Panc1 (cell line): ENCODE measurements at regions not wholly inside any gene's neighbourhood (a gene's known extent, or its start where the extent isn't known, plus 50 kb on each side); places are given as distances from the start of the nearest gene placed in this dataset.

ENCODE experiments used
- ATAC-seq: fragments of 200-7000 bp; cut with Tn5 transposase; 2 replicates; pipeline ENCODE4 v1.9.1; 2020; ENCODE audit warnings: mild to moderate bottlenecking, moderate library complexity
- BruUV-seq: library from RNA; stranded (reverse); fragments of 400-500 nt; replicated peaks from 2 replicates; lab custom pipeline; 2021; lab: Mats Ljungman, UMichigan
- CTCF ChIA-PET: fragments of 300-600 bp; sonication (Branson Sonifier 250); formaldehyde crosslinking; loops from one replicate; lab custom pipeline; 2022; ENCODE audit warnings: antibody characterized with exemption; lab: Charles Lee
- POLR2A ChIA-PET: fragments of 300-600 bp; sonication (Branson Sonifier 250); formaldehyde crosslinking; loops from one replicate; lab custom pipeline; 2022; ENCODE audit warnings: antibody characterized with exemption; lab: Charles Lee
- DNase-seq: peaks from one replicate; pipeline ENCODE4 v3.0.0-alpha.2; 2010; ENCODE audit warnings: low read depth, low spot score
- H3K27ac ChIP-seq: 2 replicates; pipeline ENCODE4 v1.5.1; 2011; ENCODE audit warnings: mild to moderate bottlenecking, low read length, inconsistent platforms
- H3K27me3 ChIP-seq: fragments of 200-500 bp; sonication (Bioruptor generic); 2 replicates; pipeline ENCODE4 v1.6.0; 2014; ENCODE audit warnings: low read length, inconsistent platforms; ENCODE audit not compliant: control insufficient read depth, insufficient read depth
- H3K36me3 ChIP-seq: fragments of 200-500 bp; sonication (Bioruptor generic); 2 replicates; pipeline ENCODE4 v1.5.1; 2014; ENCODE audit warnings: inconsistent platforms, mild to moderate bottlenecking, low read length, moderate library complexity; ENCODE audit not compliant: control insufficient read depth, insufficient read depth
- H3K4me1 ChIP-seq: 2 replicates; pipeline ENCODE4 v1.5.1; 2011; ENCODE audit warnings: inconsistent platforms, mild to moderate bottlenecking, low read length, moderate library complexity; ENCODE audit not compliant: control insufficient read depth, insufficient read depth
- H3K4me3 ChIP-seq, 2 experiments: 2 replicates each; pipeline ENCODE4 v1.5.1; 2011 to 2012; ENCODE audit warnings: low read depth in 2 of 2, low read length in 2 of 2, mild to moderate bottlenecking in 2 of 2, inconsistent platforms in 1 of 2, moderate library complexity in 1 of 2
- H3K9me3 ChIP-seq: fragments of 200-500 bp; sonication (Bioruptor generic); 2 replicates; pipeline ENCODE4 v1.5.1; 2014; ENCODE audit warnings: low read depth, mild to moderate bottlenecking, inconsistent platforms, low read length, moderate library complexity; ENCODE audit not compliant: control insufficient read depth, insufficient read depth
- POLR2AphosphoS5 ChIP-seq: IDR thresholded peaks from 2 replicates; pipeline ENCODE4 v1.6.1; 2012; ENCODE audit warnings: mild to moderate bottlenecking, low read depth, low read length, moderate library complexity
- SIN3A ChIP-seq: IDR thresholded peaks from 2 replicates; pipeline ENCODE4 v1.6.1; 2012; ENCODE audit warnings: low read depth, mild to moderate bottlenecking, low read length, moderate library complexity, borderline replicate concordance; ENCODE audit not compliant: insufficient read depth
- TCF7L2 ChIP-seq: IDR thresholded peaks from 2 replicates; pipeline ENCODE4 v1.6.1; 2011; ENCODE audit warnings: mild to moderate bottlenecking, low read depth, low read length, inconsistent platforms
- in situ Hi-C: cut with HindIII; loops from 2 replicates; pipeline ENCODE4 v1.10.0; 2016; ENCODE audit warnings: low sequenced_read_pairs, low pct_unique_long_range_greater_than_20kb
- intact Hi-C: fragments of 100-400 bp; cut with micrococcal nuclease; formaldehyde crosslinking; loops from one replicate; pipeline ENCODE4 v1.10.0; 2022; ENCODE audit not compliant: unreplicated experiment
- TF ChIP-seq, protein P1 (sequence below), 2 experiments: IDR thresholded peaks; 2 replicates each; pipeline ENCODE4 v1.6.1; 2011 to 2012; ENCODE audit warnings: low read depth in 2 of 2, control low read depth in 1 of 2, low read length in 1 of 2, mild to moderate bottlenecking in 1 of 2, moderate library complexity in 1 of 2; ENCODE audit not compliant: insufficient read depth in 1 of 2
- TF ChIP-seq, protein P2 (sequence below): fragments of 450-650 bp; IDR thresholded peaks from 2 replicates; pipeline ENCODE4 v1.5.1; 2017; ENCODE audit warnings: mild to moderate bottlenecking

DNA sequence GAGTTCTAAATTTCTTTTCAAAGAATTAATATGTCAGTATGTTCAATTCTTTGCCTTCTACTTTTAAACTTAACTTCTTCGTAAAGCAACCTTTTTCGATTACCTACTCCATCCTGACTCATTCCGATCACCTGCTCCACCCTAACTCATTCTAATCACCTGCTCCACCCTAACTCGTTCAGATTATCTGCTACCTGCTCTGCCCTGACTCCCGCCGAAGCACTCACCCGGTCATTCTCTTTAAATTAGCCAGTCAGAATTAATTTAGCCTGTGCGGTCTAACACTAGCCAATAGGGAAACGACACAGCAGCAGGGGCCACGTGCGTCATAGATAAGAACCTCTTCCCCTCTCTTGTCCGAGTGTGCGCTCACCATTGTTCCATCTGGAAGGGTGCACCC is 60.1 kb upstream of the SH3RF1 start:
- Histone ChIP-seq H3K27me3 (no peaks in the 10 kb centered on the region), H3K36me3 (no peaks in the 10 kb centered on the region), H3K9me3 (no peaks in the 10 kb centered on the region), H3K27ac (no peak overlapping the region), H3K4me3 (no peak overlapping the region), H3K4me1 (no peaks in the 10 kb centered on the region)
- BruUV-seq, result no TSS peak
- CTCF ChIA-PET, result no interaction called here
- ATAC-seq (no peak), DNase-seq (no peak)
- intact Hi-C loops (no loop called here), in situ Hi-C loops (no loop called here)
- TF ChIP-seq SIN3A (no peak), POLR2AphosphoS5 (no peak), TCF7L2 (no peak)
- TF ChIP-seq, protein P1, sequence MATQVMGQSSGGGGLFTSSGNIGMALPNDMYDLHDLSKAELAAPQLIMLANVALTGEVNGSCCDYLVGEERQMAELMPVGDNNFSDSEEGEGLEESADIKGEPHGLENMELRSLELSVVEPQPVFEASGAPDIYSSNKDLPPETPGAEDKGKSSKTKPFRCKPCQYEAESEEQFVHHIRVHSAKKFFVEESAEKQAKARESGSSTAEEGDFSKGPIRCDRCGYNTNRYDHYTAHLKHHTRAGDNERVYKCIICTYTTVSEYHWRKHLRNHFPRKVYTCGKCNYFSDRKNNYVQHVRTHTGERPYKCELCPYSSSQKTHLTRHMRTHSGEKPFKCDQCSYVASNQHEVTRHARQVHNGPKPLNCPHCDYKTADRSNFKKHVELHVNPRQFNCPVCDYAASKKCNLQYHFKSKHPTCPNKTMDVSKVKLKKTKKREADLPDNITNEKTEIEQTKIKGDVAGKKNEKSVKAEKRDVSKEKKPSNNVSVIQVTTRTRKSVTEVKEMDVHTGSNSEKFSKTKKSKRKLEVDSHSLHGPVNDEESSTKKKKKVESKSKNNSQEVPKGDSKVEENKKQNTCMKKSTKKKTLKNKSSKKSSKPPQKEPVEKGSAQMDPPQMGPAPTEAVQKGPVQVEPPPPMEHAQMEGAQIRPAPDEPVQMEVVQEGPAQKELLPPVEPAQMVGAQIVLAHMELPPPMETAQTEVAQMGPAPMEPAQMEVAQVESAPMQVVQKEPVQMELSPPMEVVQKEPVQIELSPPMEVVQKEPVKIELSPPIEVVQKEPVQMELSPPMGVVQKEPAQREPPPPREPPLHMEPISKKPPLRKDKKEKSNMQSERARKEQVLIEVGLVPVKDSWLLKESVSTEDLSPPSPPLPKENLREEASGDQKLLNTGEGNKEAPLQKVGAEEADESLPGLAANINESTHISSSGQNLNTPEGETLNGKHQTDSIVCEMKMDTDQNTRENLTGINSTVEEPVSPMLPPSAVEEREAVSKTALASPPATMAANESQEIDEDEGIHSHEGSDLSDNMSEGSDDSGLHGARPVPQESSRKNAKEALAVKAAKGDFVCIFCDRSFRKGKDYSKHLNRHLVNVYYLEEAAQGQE (IDR thresholded peaks at IDR 0.05; ENCODE audit: insufficient read depth in 1 of 2, low read depth in 2 of 2, low read length in 1 of 2), result no peak
- TF ChIP-seq, protein P2, sequence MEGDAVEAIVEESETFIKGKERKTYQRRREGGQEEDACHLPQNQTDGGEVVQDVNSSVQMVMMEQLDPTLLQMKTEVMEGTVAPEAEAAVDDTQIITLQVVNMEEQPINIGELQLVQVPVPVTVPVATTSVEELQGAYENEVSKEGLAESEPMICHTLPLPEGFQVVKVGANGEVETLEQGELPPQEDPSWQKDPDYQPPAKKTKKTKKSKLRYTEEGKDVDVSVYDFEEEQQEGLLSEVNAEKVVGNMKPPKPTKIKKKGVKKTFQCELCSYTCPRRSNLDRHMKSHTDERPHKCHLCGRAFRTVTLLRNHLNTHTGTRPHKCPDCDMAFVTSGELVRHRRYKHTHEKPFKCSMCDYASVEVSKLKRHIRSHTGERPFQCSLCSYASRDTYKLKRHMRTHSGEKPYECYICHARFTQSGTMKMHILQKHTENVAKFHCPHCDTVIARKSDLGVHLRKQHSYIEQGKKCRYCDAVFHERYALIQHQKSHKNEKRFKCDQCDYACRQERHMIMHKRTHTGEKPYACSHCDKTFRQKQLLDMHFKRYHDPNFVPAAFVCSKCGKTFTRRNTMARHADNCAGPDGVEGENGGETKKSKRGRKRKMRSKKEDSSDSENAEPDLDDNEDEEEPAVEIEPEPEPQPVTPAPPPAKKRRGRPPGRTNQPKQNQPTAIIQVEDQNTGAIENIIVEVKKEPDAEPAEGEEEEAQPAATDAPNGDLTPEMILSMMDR, result no peak
- POLR2A ChIA-PET, result no interaction called here

DNA sequence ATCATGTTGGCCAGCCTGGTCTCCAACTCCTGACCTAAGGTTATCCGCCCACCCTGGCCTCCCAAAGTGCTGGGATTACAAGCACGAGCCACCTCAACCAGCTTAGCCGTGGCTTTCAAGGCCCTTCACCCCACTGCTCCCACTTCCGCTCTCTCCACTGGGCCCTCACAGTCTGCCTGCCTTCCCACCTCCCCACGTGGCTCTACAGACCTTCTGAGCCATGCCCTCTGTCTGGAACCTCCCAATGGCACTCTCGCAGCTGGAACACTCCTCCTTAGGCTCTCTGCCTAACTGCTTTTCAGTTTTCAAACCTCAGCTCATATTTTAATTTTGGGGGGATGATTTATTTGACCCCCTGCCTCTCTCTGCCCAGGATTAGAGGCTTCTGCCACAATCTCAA is 59.3 kb upstream of the SH3RF1 start:
- no peaks in the 10 kb centered on the region for H3K9me3 ChIP-seq
- in situ Hi-C loops (no loop called here), intact Hi-C loops (no loop called here)
- H3K27me3 ChIP-seq, result no peaks in the 10 kb centered on the region
- no TSS peak for BruUV-seq
- H3K27ac ChIP-seq, result no peak overlapping the region
- no peak for DNase-seq
- H3K36me3 ChIP-seq, result no peaks in the 10 kb centered on the region
- POLR2A ChIA-PET, result no interaction called here
- H3K4me1 ChIP-seq, result no peaks in the 10 kb centered on the region
- CTCF ChIA-PET, result no interaction called here
- no peak overlapping the region for H3K4me3 ChIP-seq
- ATAC-seq, result no peak
- TF ChIP-seq, protein P2, result no peak
- TF ChIP-seq TCF7L2, result no peak
- TF ChIP-seq, protein P1 (IDR thresholded peaks at IDR 0.05; ENCODE audit: insufficient read depth in 1 of 2, low read depth in 2 of 2, low read length in 1 of 2), result no peak
- TF ChIP-seq SIN3A, result no peak
- no peak for TF ChIP-seq POLR2AphosphoS5
